Heart right ventricle (tissue), 16 donors: ENCODE measurements at regions not wholly inside any gene's neighbourhood (a gene's known extent, or its start where the extent isn't known, plus 50 kb on each side); places are given as distances from the start of the nearest gene placed in this dataset.

Experiments
- ATAC-seq, 8 donors: fragments of 200-7000 bp; cut with Tn5 transposase; one replicate each; pipeline ENCODE4 v1.9.1; 2020; ENCODE audit warnings: mild to moderate bottlenecking in 8 of 8, moderate library complexity in 8 of 8, moderate number of reproducible peaks in 1 of 8
- DNase-seq, 2 donors: peaks; one replicate each; pipeline ENCODE4 v3.0.0-alpha.2; 2020
- H3K27ac ChIP-seq, 10 donors: fragments of 200-600 bp; sonication (generic) in 2 of 10; one replicate each; pipeline versions ENCODE4 v1.5.0 to v1.8.0; 2020 to 2022; ENCODE audit warnings: mild to moderate bottlenecking in 3 of 10
- H3K27me3 ChIP-seq, 7 donors: fragments of 200-600 bp; one replicate each; pipeline ENCODE4 v1.8.0; 2021 to 2022; ENCODE audit warnings: mild to moderate bottlenecking in 2 of 7
- H3K36me3 ChIP-seq, 9 donors: fragments of 200-600 bp; sonication (generic) in 1 of 9; one replicate each; pipeline versions ENCODE4 v1.5.0 to v1.8.0; 2020 to 2022; ENCODE audit warnings: mild to moderate bottlenecking in 2 of 9
- H3K4me1 ChIP-seq, 9 donors: fragments of 200-600 bp; sonication (generic) in 1 of 9; one replicate each; pipeline versions ENCODE4 v1.5.0 to v1.8.0; 2020 to 2022; ENCODE audit warnings: mild to moderate bottlenecking in 4 of 9
- H3K4me3 ChIP-seq, 10 donors: fragments of 200-600 bp; sonication (generic) in 2 of 10; one replicate each; pipeline versions ENCODE4 v1.5.0 to v1.8.0; 2020 to 2022; ENCODE audit warnings: mild to moderate bottlenecking in 7 of 10, moderate library complexity in 2 of 10
- H3K9me3 ChIP-seq, 11 donors: fragments of 200-600 bp in 10 of 11; sonication (generic) in 2 of 11; one replicate each; pipeline versions ENCODE4 v1.5.0 to v1.8.0; 2013 to 2022; ENCODE audit warnings: mild to moderate bottlenecking in 2 of 11, control low read depth in 1 of 11, moderate library complexity in 1 of 11
- CTCF ChIP-seq, 9 donors: fragments of 200-600 bp; sonication (generic) in 2 of 9; IDR thresholded peaks; one replicate each; pipeline versions ENCODE4 v1.5.0 to v1.8.0; 2021 to 2022; ENCODE audit warnings: antibody characterized with exemption in 9 of 9, mild to moderate bottlenecking in 5 of 9, moderate library complexity in 1 of 9
- WGBS, 2 donors: extraction: QIAGEN DNeasy Blood & Tissue Kit; methylation state at CpG; one replicate each; pipeline ENCODE4 v1.1.7; 2013; ENCODE audit warnings: inconsistent platforms in 1 of 2; 5-methylcytosine and 5-hydroxymethylcytosine counted together
- intact Hi-C, 10 donors: fragments of 100-400 bp; cut with DNase I; formaldehyde crosslinking; loops; one replicate each; pipeline versions ENCODE4 v1.11.1 to v1.14.2; 2022
- donor health status: Arrhythmogenic right ventricular cardiomyopathy.
- donor health status: ischemic (EF 13 %, LVEDD 7.1; RV severe dilation, severe dysfunction).
- donor health status: healthy with polysubstance abuse.
- donor health status: DM: no; HTN: yes; CAD: no.
- donor health status: DM: no; HTN: no; CAD: no.
- donor health status: ischemic (EF 25% LVEDD 6.9; RV normal size, moderate dysfunction).
- donor health status: ischemic (EF 25% LVEDD 5.7; RV mildly dilated, moderate dysfunction).
- donor health status: healthy.
- donor health status: DM: yes; HTN: yes; CAD: no.
- donor health status: Ischemic cardiomyopathy.
- donor health status: ischemic (EF 35%, LVEDD 5.7; RV mildly dilated, moderate dysfunction).
- donor health status: nonischemic (EF 11% LVEDD 7.7; RV severe dilation, severe dysfunction).
- donor health status: DM: yes; HTN: yes; CAD: no.
- donor health status: PGD.
- donor health status: ischemic (EF 29% LVEDD 5.4; RV normal size, mild dysfunction).
- donor health status: nonischemic (EF 23%, LVEDD 6.1; RV moderate dilation, normal function).

DNA sequence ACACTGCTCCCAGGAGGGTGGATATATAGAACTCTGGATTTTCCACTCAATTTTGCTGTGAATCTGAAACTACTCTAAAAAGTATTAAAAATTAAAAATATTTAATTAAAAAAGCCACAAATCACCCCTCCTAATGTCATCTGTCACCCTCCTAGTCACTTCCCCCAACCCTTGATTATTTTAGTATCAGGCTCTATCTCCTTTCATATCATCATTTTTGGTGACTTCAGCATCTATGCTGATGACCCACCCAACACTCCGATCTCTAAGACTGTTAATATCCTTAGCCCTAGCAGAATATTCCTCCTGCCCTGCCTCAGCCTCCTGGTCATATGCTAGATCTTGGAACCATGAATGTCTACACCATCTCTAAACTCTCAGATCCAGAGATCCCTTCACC is 128.3 kb upstream of the SLC1A4 start:
- ATAC-seq (no peak), DNase-seq (no peak)
- H3K4me1 ChIP-seq = peaks cover 26 to 92% (median 40%) of the 10 kb centered on the region in 9 donors
- intact Hi-C loops = loop anchor here in 8 of 10 donors (5.0 to 10.0 kb wide), 7 partner anchors 86 to 526 kb away; no protein-coding TSS in a partner anchor
- H3K4me3 ChIP-seq = no peak overlapping the region
- no peak for TF ChIP-seq CTCF (IDR thresholded peaks at IDR 0.05)
- H3K36me3 ChIP-seq = no peaks in the 10 kb centered on the region
- WGBS, 2 donors = 87 to 92% methylated on average over 1 of the region's 1 CpG
- peak overlapping the region in 5 of 10 donors; percentile 16 to 98 (median 93) for H3K27ac ChIP-seq
- no peaks in the 10 kb centered on the region for H3K27me3 ChIP-seq
- H3K9me3 ChIP-seq = peaks cover 0 to 5% (median 0%) of the 10 kb centered on the region in 11 donors

- no peaks in the 10 kb centered on the region for H3K36me3 ChIP-seq
- intact Hi-C loops = loop anchor here in 8 of 10 donors (2.0 to 10.0 kb wide), 8 partner anchors 87 to 527 kb away; partner anchors contain the start of gene SERTAD2 (in 1 of the 8)
- no peak for TF ChIP-seq CTCF (IDR thresholded peaks at IDR 0.05)
- 95 to 96% methylated on average over 7 of the region's 7 CpGs for WGBS, 2 donors
- no peak for DNase-seq
- ATAC-seq = no peak
- peaks cover 0 to 5% (median 0%) of the 10 kb centered on the region in 11 donors for H3K9me3 ChIP-seq
- H3K27ac ChIP-seq = peak overlapping the region in 5 of 10 donors; percentile 16 to 98 (median 93)
- no peak overlapping the region for H3K4me3 ChIP-seq
- peaks cover 27 to 95% (median 40%) of the 10 kb centered on the region in 9 donors for H3K4me1 ChIP-seq
- no peaks in the 10 kb centered on the region for H3K27me3 ChIP-seq
Measured at GRCh38 chr2:64861452-64862397, 127.5 kb upstream of the SLC1A4 start.

- no peak overlapping the region for H3K4me3 ChIP-seq
- H3K4me1 ChIP-seq = peaks cover 21 to 86% (median 31%) of the 10 kb centered on the region in 9 donors
- intact Hi-C loops = loop anchor here in 8 of 10 donors (2.0 to 10.0 kb wide), 8 partner anchors 88 to 528 kb away; partner anchors contain the start of gene SERTAD2 (in 1 of the 8)
- peaks cover 0 to 5% (median 0%) of the 10 kb centered on the region in 11 donors for H3K9me3 ChIP-seq
- no peaks in the 10 kb centered on the region for H3K36me3 ChIP-seq
- H3K27ac ChIP-seq = peak overlapping the region in 2 of 10 donors; percentile 96 to 98
- TF ChIP-seq CTCF (IDR thresholded peaks at IDR 0.05) = no peak
- DNase-seq (no peak), ATAC-seq (no peak)
- no peaks in the 10 kb centered on the region for H3K27me3 ChIP-seq
- 86 to 91% methylated on average over 1 of the region's 1 CpG for WGBS, 2 donors
Measured at GRCh38 chr2:64862623-64863022, 126.6 kb upstream of the SLC1A4 start.

DNA sequence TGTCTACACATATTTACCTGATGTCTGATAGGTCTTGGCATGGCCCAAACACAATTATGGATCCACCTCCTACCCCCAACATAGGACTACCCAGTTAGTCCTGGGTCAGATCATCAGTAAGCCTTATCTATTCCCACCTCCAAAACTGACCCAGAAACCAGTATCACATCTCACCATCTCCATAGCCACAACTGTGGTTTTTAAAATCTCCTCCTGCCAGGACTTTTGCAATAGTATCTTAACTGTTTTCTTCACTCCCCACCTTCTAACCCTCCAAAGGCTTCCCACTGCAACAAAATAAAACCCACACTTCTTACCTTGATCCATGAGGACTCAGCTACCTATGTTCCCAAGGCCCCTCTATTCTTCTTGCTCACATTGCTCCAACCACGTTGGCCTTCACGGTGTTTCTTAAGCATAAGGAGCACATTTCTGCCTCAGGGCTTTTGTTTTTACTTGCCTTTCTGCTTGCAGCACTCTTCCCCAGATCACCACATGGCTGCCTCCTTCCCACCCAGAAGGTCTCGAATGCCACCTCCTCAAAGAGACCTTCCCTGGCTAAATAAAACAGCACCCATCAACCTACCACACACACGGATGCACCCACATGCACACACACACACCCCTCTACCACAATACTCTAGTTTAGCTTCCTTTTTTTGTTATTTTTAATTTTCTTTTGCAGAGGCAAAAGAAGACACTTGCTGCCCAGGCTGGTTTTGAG is 125.9 kb upstream of the SLC1A4 start:
- DNase-seq (no peak), ATAC-seq (no peak)
- no peak overlapping the region for H3K4me3 ChIP-seq
- no peaks in the 10 kb centered on the region for H3K36me3 ChIP-seq
- H3K27me3 ChIP-seq = no peaks in the 10 kb centered on the region
- no peak for TF ChIP-seq CTCF (IDR thresholded peaks at IDR 0.05)
- intact Hi-C loops = loop anchor here in 8 of 10 donors (2.0 to 10.0 kb wide), 8 partner anchors 88 to 528 kb away; partner anchors contain the start of gene SERTAD2 (in 1 of the 8)
- WGBS, 2 donors = 88 to 92% methylated on average over 4 of the region's 4 CpGs
- peak overlapping the region in 3 of 10 donors; percentile 15 to 98 (median 93) for H3K27ac ChIP-seq
- peaks cover 14 to 80% (median 25%) of the 10 kb centered on the region in 9 donors for H3K4me1 ChIP-seq
- H3K9me3 ChIP-seq = peaks cover 0 to 5% (median 0%) of the 10 kb centered on the region in 11 donors
